GM19238 (cell line): ENCODE measurements at regions not wholly inside any gene's neighbourhood (a gene's known extent, or its start where the extent isn't known, plus 50 kb on each side); places are given as distances from the start of the nearest gene placed in this dataset.
A peak's percentile ranks its signal among the peaks of the same experiment; 100 is the strongest.
"Not testable (repeated sequence)": the region's sequence is repeated elsewhere in the genome, so short reads cannot be mapped to it uniquely, and the experiment has no call there.

Source experiments
- DNase-seq: peaks from one replicate; pipeline ENCODE4 v3.0.0; 2011; ENCODE audit warnings: low spot score; ENCODE audit not compliant: insufficient read length

- no peak for DNase-seq
These were observed 52.5 kb upstream of the WDFY3 start for GRCh38 chr4:85018983-85019382.

- no peak for DNase-seq
These were observed 52.9 kb upstream of the WDFY3 start for GRCh38 chr4:85019411-85019810.

GRCh38 chr4:85024671-85025070 is 58.2 kb upstream of the WDFY3 start:
- no peak for DNase-seq

- no peak for DNase-seq
These were observed 62.4 kb upstream of the WDFY3 start for GRCh38 chr4:85028910-85029309.

- DNase-seq, result no peak
These were observed 63.0 kb upstream of the WDFY3 start for GRCh38 chr4:85029453-85029852.

GRCh38 chr4:85030156-85030555 is 63.7 kb upstream of the WDFY3 start:
- no peak for DNase-seq

- DNase-seq, result not testable (repeated sequence)
These were observed 67.3 kb upstream of the WDFY3 start for GRCh38 chr4:85033838-85034237.

- no peak for DNase-seq
These were observed 73.0 kb upstream of the WDFY3 start for GRCh38 chr4:85039526-85039925.

- not testable (repeated sequence) for DNase-seq
These were observed 77.5 kb upstream of the WDFY3 start for GRCh38 chr4:85043812-85044496.

GRCh38 chr4:85050736-85051135 is 84.2 kb upstream of the WDFY3 start:
- DNase-seq, result no peak

- no peak for DNase-seq
These were observed 85.0 kb upstream of the WDFY3 start for GRCh38 chr4:85051526-85051925.

- not testable (repeated sequence) for DNase-seq
These were observed 88.4 kb upstream of the WDFY3 start for GRCh38 chr4:85054925-85055324.

- DNase-seq, result no peak
These were observed 92.1 kb upstream of the WDFY3 start for GRCh38 chr4:85058551-85058950.

- no peak for DNase-seq
These were observed 95.5 kb upstream of the WDFY3 start for GRCh38 chr4:85061974-85062373.

- no peak for DNase-seq
These were observed 96.0 kb upstream of the WDFY3 start for GRCh38 chr4:85062466-85062865.

GRCh38 chr4:85067342-85067741 is 100.9 kb upstream of the WDFY3 start:
- DNase-seq, result no peak

- no peak for DNase-seq
These were observed 111.5 kb upstream of the WDFY3 start for GRCh38 chr4:85078016-85078415.

- DNase-seq, result no peak
These were observed 114.7 kb upstream of the WDFY3 start for GRCh38 chr4:85081196-85081595.

- peak; percentile 1 for DNase-seq
These were observed 118.0 kb upstream of the WDFY3 start for GRCh38 chr4:85084371-85085094.

- DNase-seq, result no peak
These were observed 120.2 kb upstream of the WDFY3 start for GRCh38 chr4:85086721-85087120.

- DNase-seq, result no peak
These were observed 126.0 kb upstream of the WDFY3 start for GRCh38 chr4:85092536-85092935.

GRCh38 chr4:85092943-85093342 is 126.5 kb upstream of the WDFY3 start:
- DNase-seq, result no peak

- no peak for DNase-seq
These were observed 128.2 kb upstream of the WDFY3 start for GRCh38 chr4:85094735-85095134.
